SK-N-MC (cell line): ENCODE measurements at regions not wholly inside any gene's neighbourhood (a gene's known extent, or its start where the extent isn't known, plus 50 kb on each side); places are given as distances from the start of the nearest gene placed in this dataset.

Experiments
- EZH2 ChIP-seq: fragments of 200-600 bp; sonication (generic); IDR thresholded peaks from one replicate; pipeline ENCODE4 v1.6.1; 2017; ENCODE audit warnings: antibody characterized with exemption
- FOXP2 ChIP-seq: optimal IDR thresholded peaks from 2 replicates; pipeline ENCODE3; 2011; ENCODE audit warnings: mild to moderate bottlenecking, moderate library complexity; ENCODE audit not compliant: insufficient read depth; ENCODE audit errors: extremely low read length, control extremely low read depth
- POLR2AphosphoS5 ChIP-seq: IDR thresholded peaks from 2 replicates; pipeline ENCODE4 v1.6.1; 2012; ENCODE audit warnings: mild to moderate bottlenecking, low read depth, low read length, borderline replicate concordance

DNA sequence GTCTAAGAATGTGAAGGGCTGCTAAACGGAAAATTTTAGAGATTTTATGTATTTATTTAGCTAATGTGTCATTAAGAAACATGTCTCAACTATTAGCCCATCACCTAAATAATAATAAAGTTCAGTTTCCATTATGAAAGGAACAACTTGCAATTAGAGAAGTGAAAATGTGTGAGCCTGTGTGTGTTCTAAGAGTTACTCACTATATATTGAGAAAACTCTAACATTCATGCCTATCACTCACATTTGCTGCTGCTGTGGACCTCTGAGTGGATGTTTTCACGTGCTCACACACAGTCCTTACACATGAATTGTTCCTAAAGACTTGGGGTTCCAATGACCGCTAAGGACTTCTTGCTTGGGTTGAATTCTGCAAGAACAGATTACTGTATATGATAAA is 364.0 kb downstream of the TMA16 start:
- TF ChIP-seq POLR2AphosphoS5 (no peak), EZH2 (no peak), FOXP2 (no peak)
